HG03520 (cell line): ENCODE measurements at regions not wholly inside any gene's neighbourhood (a gene's known extent, or its start where the extent isn't known, plus 50 kb on each side); places are given as distances from the start of the nearest gene placed in this dataset.

Experiments
- ATAC-seq: cut with Tn5 transposase; IDR thresholded peaks from one replicate; pipeline ENCODE4 v1.9.1; 2021; ENCODE audit warnings: mild to moderate bottlenecking, moderate library complexity; ENCODE audit not compliant: unreplicated experiment

DNA sequence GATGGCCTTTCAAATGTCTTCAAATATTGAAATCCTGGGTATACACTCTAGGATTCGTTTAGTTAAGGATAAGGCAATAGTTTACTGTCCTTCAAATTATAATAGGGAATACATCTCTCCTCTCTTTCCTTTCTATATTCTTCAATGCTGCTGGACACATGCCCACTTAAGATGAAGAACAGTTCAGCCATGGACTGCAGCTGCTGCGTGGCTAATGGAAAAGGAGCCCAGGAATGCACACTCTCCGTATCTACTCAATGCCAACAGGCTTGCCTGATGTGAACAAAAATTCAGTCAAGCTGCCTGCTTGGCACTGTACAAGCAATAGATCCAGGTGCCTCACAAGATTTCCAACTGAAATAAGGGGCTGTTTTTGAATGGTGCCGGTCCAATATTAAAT lies 321.2 kb upstream of the LYPLAL1 start:
- no peak for ATAC-seq

DNA sequence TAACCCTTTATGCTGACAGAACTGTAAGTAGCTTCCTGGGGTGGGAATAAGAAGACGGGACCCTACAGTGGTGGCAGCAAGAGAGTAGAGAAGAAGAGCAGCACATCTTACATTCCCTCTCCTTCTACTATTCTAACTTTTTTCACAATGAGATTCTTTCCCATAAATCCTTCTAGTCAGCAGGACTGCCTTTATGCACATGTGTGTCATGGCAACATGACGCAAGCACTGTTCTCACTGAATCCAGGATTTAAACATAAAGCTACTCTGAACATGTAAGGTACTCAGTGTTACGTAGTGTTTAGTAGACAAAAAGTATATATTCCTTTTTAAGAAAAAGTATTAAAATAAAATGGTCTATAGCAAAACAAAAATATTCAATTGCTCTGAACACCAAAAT lies 309.7 kb upstream of the LYPLAL1 start:
- ATAC-seq: no peak

DNA sequence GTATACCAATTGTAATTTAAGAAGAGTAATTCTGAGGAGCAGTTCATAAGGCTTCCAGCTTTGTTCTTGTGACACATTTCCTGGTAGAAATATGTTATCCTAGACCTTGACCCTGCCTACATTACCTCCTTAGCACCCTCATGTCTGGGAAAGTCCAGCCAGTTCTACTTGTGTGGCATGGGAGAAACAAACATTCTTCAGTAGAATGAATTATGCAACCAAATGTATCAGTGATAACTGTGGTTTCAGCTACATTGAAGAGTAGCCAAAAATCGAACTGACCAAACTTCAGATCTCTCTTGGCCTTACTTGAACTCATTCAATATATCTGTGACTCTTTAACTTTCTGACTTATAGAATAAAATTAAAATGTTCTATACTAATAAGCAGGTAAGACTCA lies 308.1 kb upstream of the LYPLAL1 start:
- ATAC-seq: no peak

DNA sequence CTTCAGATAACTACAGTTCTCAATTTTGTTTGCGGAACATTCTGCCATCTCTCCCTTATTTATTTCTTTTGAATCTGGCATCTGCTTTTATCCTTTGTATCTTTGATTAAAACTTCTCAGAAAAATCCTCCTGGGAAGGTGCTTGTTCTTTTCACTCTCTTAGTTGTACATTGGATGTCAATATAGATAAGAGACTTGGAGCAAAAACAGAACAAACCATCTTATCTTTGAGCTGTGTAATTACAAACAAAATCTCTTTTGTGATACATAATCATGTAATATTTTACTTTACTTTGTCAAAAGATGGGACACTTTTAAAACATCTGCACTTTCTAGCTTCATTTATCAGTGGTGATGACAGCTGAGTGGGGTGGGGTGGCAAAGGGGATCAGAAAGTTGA lies 307.2 kb upstream of the LYPLAL1 start:
- ATAC-seq: no peak

DNA sequence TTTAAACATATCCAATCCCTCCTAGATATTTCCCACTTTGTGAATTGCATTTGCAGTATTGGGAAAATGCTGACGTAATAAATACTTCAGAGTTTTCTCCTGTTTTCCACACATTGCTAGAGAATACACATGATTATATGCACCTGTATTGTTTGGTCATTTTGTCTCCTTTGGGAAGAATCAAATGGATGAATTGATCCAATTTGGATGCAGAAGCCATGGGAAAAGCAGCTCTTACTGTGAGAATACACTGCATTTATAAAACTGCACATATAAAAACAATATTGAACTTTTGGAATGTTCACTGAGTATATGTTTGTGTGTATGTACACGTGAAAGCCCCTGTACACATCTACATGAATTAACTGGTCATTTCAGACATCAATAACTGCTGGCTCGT lies 306.6 kb upstream of the LYPLAL1 start:
- no peak for ATAC-seq

DNA sequence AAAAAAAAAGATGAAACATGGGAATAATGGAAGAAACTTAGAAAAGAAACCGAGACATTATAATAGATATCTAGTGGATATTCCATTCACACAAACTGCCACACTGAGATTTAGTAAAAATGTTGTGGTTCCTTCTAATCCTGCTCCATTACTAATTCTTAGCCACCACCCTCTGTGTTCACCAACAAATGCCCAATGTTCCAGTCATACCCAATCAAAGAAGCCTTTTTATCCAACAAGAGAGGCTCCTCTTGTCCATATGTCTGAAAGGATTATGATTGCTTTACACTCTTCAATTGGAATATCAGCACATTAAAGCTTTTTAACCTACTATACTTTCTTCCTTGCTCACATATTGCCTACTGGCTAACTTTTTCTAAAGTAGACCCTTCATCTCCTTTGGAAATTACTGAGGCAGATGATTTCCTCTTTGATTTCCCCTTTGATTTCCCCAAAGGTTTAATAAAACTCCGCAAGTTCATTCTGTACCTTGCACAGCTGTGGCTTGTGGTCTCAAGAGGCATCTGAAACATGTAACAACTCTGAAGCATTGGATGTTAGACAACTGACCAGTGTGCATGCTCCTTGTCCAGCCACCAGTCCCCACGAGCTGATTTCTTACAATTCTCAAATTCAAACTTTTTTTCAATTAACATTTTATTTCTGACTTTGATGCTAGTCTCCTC lies 305.6 kb upstream of the LYPLAL1 start:
- ATAC-seq: no peak

DNA sequence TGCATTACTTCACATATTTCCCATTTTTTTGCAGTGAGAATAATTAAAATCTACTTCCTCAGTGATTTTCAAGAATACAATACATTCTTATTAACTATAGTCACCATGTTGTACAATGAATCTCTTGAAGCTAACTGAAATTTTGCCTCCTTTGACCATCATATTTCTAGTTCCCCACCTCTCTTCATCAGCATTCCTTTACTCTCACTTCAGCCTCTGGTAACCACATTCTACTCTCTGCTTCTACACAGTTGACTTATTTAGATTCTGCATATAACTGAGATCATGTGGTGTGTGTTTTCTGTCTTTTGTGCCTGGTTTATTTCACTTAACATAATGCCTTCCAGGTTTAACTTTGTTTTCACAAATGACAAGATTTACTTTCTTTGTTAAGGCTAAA lies 304.4 kb upstream of the LYPLAL1 start:
- no peak for ATAC-seq

DNA sequence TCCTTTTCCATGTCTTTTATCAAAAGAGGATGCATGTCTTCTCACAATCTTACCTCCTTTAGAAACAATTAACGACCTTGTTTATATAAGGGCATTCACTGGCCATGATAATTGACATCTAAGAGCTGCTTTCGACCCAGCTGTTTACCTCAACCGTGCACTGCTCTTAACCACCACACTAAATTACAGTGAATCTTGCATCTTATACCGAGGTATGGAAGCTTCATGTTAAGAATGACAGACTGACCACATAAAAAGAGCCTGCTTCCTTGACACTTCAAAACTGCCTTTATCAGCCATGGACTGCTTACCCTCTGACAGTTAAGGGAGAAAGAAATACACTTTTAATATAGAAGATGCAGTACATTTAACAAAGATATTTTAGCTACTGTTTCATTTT lies 301.7 kb upstream of the LYPLAL1 start:
- ATAC-seq: no peak

DNA sequence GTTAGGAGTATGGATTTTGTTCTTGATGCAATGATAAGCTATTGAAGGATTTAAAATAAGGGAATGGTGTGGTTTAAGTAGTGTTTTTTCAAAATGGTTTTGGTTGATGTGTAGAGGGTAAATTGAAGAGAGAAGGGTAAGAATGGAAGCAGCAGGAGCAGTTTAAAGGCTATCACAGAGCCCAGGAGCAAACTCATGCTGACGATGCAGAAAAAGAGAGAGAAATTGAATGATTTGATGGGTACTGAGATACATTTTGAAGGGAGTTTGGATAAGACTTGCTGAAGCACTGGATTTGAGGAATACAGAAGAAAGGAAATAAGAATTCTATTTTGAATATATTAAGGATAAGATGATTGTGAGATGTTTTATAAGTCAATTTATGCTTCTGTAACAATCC lies 300.8 kb upstream of the LYPLAL1 start:
- no peak for ATAC-seq

DNA sequence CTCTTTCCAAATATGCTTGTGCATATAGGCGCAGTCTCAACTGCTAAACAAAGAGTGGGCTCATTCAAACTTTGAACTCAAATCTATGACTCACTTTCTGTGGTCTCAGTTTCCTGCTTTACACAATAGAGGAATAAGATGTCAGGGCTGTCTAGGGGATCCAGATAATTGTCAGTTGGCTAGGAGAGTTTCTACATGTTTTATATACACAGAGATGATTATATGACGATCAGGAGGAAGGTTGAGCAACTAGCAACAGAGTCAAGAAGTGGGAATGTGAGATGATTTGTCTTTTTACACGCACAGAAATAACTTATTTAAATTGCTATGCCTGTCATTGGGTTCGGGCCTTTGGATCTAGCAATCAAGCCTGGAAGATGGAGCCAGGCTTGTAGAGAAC lies 299.4 kb upstream of the LYPLAL1 start:
- no peak for ATAC-seq

DNA sequence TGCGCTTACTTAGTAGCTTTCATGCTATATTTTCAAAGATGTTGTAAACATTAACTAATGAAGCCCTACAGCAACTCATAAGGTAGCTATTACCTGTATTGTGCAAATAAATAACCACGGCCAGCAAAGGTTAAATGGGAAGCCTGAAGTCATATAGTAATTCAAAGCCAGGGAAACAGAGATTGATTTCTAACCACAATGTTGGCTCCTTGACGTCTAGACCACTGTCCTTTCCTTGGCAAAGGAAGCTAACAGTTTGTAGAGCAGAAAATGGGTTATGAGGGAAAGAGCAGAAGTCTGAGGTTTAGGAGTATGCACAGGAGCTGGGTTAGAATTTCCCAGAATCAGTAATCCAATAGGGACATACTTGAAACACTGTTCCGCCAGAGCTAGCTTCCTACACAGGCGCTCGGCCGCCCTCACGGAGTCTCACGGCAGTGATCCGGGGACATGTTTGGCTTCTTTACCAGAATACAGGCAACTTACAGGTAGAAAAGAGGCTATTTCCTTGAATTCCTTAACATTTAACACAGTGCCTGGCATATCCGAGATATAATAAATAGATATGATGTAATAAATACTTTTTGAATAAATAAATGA lies 298.8 kb upstream of the LYPLAL1 start:
- ATAC-seq: no peak

DNA sequence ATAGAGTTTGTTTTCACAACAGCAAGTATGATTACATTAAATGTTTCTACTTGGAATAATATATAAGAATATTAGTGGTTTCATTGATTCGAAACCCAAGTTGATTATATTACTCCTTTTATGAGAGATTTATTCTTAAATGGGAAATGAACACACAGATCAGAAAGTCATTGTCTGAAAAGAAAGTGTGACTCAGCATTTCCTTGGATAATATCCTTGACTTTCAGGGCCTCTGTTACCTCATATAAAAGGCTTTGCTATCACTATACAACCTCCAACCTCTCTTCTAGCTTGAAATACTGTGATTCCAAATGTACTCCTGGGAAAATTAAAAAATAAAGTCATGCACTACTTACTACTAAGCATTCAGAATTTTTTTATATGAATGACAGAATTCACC lies 295.3 kb upstream of the LYPLAL1 start:
- ATAC-seq: no peak

DNA sequence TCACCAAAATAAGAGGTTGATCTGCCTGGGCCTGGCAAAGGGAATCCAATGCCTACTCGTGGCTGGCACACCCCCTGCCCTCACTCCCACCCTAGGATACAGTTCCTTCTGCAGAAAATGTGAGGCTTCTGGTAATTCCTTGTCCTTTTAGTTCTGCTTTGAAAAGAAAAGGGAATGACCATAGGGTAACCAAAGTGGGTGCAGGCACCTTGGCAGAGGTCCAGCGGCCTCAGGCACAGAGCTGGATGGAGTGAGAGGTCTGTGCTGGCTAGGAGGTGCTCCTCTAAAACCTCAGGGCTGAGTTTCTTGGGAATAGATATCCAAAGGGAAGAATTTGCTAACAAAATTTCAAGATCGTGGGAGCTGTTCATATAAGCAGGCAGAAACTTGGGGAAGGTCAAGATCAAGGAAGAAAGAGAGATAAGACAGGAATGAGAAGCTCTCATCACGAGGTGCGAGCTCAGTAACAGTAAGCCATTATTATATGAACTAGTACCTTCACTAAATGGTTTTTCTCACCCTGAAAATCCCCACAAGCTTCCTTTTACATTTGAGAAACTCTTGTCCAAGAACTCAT lies 293.1 kb upstream of the LYPLAL1 start:
- ATAC-seq: no peak

DNA sequence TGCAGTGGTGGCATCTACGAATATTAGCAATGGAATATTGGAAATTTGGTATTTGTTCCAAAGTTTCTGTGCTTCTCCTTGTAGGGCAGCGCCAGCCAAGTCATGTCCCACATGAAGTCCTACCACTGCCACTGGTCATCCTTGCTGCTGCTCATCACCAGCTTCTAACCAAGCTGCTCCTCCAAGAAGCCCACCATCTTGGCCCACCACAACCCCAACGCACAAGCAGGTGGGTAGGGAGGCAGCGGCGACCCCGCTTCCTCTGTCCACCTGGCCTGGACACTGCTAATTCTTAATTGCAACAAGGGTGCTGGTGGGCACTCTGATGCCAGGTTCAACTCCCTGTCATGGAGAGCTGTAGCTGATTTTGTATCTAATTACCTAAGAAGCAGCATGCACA lies 291.2 kb upstream of the LYPLAL1 start:
- no peak for ATAC-seq

DNA sequence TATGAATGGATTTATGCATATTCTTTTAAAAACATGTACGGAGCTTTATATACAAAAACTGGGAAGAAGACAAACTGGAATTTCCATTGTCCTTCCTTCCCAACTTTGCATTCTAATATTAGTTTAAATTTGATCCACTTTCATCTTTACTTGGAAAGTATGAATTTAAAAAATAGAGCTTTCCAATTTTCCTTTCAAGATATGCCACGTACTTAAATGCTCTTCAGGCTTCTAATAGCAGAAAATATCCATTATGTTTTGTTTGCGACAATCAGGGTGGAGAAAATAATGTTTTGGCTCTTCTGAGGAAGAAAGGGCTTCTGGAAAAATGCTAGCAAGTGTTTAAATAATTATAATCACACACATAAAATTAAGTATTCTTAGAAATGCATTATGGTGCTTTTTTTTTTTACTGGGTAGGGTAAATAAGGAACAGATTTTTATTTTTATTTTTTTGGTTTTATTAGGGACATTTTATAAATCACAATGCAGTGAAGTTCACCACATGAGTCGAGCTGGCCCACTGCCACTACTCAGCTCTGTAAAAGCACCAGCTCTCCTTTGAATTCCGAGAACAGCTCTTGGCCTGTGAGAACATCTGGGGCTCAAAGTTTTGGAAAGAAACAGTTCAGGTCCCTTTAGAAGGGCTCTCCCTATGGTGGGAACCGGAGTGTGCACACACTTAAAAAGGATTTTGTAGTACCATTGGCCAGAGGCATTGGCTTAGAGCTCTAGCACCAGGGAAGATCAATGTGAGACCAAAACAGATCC lies 287.4 kb upstream of the LYPLAL1 start:
- ATAC-seq: no peak

DNA sequence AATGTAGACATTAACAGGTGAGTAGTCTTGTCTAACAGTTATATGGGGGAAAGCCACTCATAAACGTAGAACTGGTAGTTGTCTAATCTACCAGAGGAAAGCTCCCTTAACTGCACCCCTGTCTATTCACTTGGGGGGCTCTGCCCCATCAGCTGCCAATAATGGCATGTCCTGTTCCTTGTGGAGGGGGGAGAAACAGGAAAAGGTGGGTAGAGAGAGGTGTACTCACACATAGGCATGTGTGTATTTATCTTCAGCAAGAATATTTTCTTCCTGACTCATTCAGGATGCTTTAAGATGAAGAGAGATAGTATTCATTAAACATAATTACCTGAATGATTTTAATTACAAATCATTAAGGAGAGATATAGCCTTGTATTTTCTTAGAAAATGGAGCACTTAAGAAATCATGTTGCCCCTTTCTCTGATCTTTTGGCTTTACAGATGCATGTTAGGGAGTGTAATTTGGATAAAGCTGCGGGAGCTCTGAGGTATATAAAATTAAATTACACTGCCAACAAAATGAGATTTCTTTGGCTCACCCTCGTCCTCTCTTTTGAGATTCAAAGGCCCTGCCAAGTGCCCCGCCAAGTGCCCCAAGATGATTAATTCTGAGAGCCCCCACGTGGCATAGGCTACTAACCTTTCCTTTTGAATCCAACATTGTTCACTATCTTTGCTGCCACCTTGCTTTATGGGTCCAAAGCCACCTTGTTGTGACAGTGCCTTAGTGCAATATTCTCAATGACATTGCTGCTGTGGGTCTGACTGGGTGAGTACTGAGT lies 286.3 kb upstream of the LYPLAL1 start:
- no peak for ATAC-seq

DNA sequence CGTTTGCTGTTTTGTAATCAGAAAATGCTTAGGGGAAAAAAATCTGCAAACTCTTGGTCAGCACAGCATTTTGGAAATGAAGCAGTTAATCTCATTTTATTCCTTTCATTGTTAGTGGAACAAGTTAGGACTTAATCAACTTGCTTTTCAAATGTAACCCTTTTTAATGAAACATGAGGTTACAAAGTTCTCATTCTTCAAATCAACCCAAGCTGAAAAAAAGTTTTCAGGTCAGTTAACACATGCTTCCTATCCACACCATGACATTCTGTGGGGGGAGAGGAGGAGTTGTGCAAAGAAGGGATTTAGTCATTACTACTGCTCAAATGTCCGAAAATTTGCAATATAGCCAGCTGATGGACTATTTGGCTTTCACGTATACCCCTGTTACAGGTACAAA lies 283.2 kb upstream of the LYPLAL1 start:
- ATAC-seq: no peak

DNA sequence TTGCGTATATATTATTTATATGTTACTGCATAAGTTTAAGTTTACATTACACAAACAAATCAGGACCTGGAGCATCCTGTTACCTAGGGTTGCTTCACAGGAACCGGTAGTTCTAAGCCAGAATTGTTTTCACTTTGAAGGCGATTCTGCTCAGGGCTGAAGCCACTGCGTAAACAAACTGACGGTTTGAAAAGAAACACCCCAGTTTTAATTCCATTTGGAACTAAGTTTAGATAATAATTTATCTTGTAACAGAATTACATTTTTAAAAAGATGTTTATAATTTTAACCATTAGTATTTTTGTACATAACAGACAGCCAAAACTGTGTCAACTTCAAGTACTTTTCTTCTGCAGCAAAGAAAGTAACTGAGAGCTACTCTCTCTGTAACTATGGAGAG lies 282.1 kb upstream of the LYPLAL1 start:
- ATAC-seq: no peak

DNA sequence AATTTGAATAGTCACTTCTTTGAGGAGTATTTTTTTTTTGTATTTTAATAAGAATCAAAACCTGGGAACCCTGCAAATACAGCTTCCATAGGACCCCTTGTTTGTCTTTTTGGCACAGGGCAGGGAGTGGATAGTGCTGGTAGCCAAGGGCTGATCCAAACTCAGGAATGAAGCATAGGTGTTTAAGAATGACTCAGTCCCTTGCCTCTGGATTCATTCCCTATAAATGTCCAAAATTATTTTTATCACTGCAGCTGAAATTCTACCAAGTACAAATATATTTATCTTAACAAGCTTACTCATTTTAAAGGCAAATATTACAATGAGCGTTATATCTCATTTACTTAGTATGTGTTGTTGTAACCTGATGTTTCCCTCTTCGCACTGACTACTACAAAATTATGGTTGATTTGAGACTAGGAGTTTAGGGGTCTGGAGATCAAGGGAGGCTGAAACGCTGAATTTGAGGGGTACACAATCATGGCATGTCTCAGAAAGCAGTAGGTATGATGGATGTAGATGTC lies 278.6 kb upstream of the LYPLAL1 start:
- ATAC-seq: no peak

DNA sequence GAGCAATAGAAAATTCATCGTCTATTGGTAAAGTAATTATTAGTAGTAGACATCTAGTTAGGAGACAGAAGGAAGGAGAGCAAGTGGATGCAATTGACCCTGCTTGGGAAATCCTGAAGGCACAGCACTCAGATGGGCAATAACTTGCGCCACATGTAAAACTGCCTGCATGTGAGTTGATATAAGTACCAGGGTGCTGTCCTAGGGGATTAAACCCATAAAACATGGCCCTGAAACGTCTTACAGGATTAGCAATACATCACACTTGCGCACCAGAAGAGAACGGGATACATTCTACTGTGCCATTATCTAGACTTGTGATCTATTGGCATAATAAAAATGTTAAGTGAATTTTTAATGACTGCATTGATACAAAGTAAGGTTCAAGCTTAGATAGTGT lies 277.5 kb upstream of the LYPLAL1 start:
- ATAC-seq: no peak

DNA sequence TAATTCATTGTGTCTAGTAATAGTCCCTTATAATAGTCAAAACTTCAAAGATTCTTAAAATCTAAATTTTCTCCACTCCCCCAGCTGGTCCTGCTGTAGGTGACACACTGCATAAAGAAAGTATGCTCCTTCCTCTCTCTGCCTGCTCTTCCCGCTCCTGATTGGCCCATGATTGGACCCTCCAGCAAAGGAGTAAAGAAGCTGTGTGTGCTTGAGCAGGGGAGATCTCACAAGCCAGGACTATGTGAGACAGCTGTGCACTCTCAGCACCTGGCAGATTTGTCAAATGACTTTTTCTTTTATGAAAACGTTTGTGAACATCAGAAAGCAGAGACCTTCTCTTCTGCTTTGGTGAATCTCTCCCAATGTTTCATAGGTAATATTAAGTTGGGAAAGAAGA lies 274.8 kb upstream of the LYPLAL1 start:
- no peak for ATAC-seq
